GM12878 (cell line): ENCODE measurements at regions not wholly inside any gene's neighbourhood (a gene's known extent, or its start where the extent isn't known, plus 50 kb on each side); places are given as distances from the start of the nearest gene placed in this dataset.

Source experiments
- ATAC-seq: fragments of 200-7000 bp; cut with Tn5 transposase; 3 replicates; pipeline ENCODE4 v1.9.1; 2020; ENCODE audit warnings: mild to moderate bottlenecking, moderate library complexity
- BruUV-seq: library from RNA; stranded (reverse); fragments of 400-500 nt; replicated peaks from 2 replicates; lab custom pipeline; 2021; lab: Mats Ljungman, UMichigan
- CTCF ChIA-PET: fragments of 300-600 bp; sonication (Branson Sonifier 250); formaldehyde crosslinking; extraction: SDS; loops from one replicate; lab custom pipeline; 2021; ENCODE audit warnings: inconsistent platforms; lab: Yijun Ruan, JAX
- POLR2A ChIA-PET: fragments of 350-600 bp; formaldehyde crosslinking; extraction: SDS; loops from one replicate; lab custom pipeline; 2021; ENCODE audit warnings: inconsistent platforms; lab: Charles Lee
- RAD21 ChIA-PET: fragments of 300-600 bp; sonication (Branson Sonifier 250); formaldehyde crosslinking; loops from one replicate; lab custom pipeline; 2023; ENCODE audit warnings: antibody characterized with exemption; ENCODE audit not compliant: unreplicated experiment; lab: Charles Lee
- SMC1A ChIA-PET: fragments of 300-600 bp; sonication (Branson Sonifier 250); formaldehyde crosslinking; loops from one replicate; lab custom pipeline; 2023; ENCODE audit not compliant: unreplicated experiment, uncharacterized antibody; lab: Charles Lee
- DNase-seq: peaks from one replicate; pipeline ENCODE4 v3.0.0-alpha.2; 2011; ENCODE audit warnings: low read depth, low spot score
- FAIRE-seq: peaks from 3 replicates; lab custom pipeline; 2011; peaks lifted over from hg19 to GRCh38; lab: Jason Lieb, UNC
- H2AFZ ChIP-seq: 2 replicates; pipeline ENCODE4 v1.6.0; 2011; ENCODE audit warnings: low read depth, low read length, control low read depth; ENCODE audit not compliant: control insufficient read depth
- H3K27ac ChIP-seq: 2 replicates; pipeline ENCODE4 v1.5.1; 2011; ENCODE audit warnings: control low read depth; ENCODE audit not compliant: control insufficient read depth, insufficient read depth
- H3K27me3 ChIP-seq, 2 experiments: replicated peaks in 1 of 2; 2 replicates each; pipeline versions ENCODE4 v1.6.0 to v1.6.1; 2011; ENCODE audit warnings: low read length in 1 of 2; ENCODE audit not compliant: control insufficient read depth in 2 of 2, insufficient read depth in 2 of 2
- H3K36me3 ChIP-seq, 2 experiments: 2 replicates each; pipeline ENCODE4 v1.5.1; 2011; ENCODE audit warnings: low read length in 1 of 2; ENCODE audit not compliant: control insufficient read depth in 2 of 2, insufficient read depth in 2 of 2
- H3K4me1 ChIP-seq: 2 replicates; pipeline ENCODE4 v1.6.1; 2011; ENCODE audit warnings: mild to moderate bottlenecking, low read length, moderate library complexity, mixed read lengths; ENCODE audit not compliant: control insufficient read depth, insufficient read depth
- H3K4me2 ChIP-seq: 2 replicates; pipeline ENCODE4 v1.6.0; 2011; ENCODE audit warnings: control low read depth; ENCODE audit not compliant: control insufficient read depth, insufficient read depth
- H3K4me3 ChIP-seq: fragments of 200-600 bp; sonication (generic); 2 replicates; pipeline ENCODE4 v1.5.1; 2016
- H3K79me2 ChIP-seq: 2 replicates; pipeline ENCODE4 v1.6.0; 2011; ENCODE audit warnings: low read length; ENCODE audit not compliant: control insufficient read depth, insufficient read depth
- H3K9ac ChIP-seq: 2 replicates; pipeline ENCODE4 v1.8.0; 2011; ENCODE audit warnings: low read length, control low read depth, mixed read lengths; ENCODE audit not compliant: control insufficient read depth, insufficient read depth
- H3K9me3 ChIP-seq: replicated peaks from 3 replicates; pipeline ENCODE4 v1.5.1; 2011; ENCODE audit warnings: mild to moderate bottlenecking, low read length; ENCODE audit not compliant: control insufficient read depth, insufficient read depth
- H4K20me1 ChIP-seq: 2 replicates; pipeline ENCODE4 v1.6.0; 2011; ENCODE audit not compliant: control insufficient read depth, insufficient read depth
- ATF3 ChIP-seq: IDR thresholded peaks from 2 replicates; pipeline ENCODE4 v1.6.1; 2011; ENCODE audit warnings: low read depth, mild to moderate bottlenecking, low read length, moderate library complexity, borderline replicate concordance; ENCODE audit errors: extremely low read depth
- CBX5 ChIP-seq: sonication (generic); IDR thresholded peaks from 2 replicates; pipeline ENCODE4 v1.6.1; 2016; ENCODE audit warnings: low read depth, moderate library complexity, mild to moderate bottlenecking, inconsistent platforms
- CREM ChIP-seq: IDR thresholded peaks from 2 replicates; pipeline ENCODE4 v1.6.1; 2014; ENCODE audit warnings: antibody characterized with exemption, low read depth
- ETV6 ChIP-seq, 2 experiments: fragments of 450-650 bp in 1 of 2; IDR thresholded peaks in 1 of 2; conservative IDR thresholded peaks in 1 of 2; 2 replicates each; pipeline ENCODE4 v1.6.1; 2014; ENCODE audit warnings: antibody characterized with exemption in 1 of 2, borderline replicate concordance in 1 of 2, low read depth in 1 of 2, mild to moderate bottlenecking in 1 of 2, moderate library complexity in 1 of 2
- IKZF1 ChIP-seq: fragments of 450-650 bp; conservative IDR thresholded peaks from 2 replicates; pipeline ENCODE4 v1.6.1; 2017; ENCODE audit warnings: antibody characterized with exemption, mild to moderate bottlenecking
- SMAD1 ChIP-seq: fragments of 450-650 bp; IDR thresholded peaks from 2 replicates; pipeline ENCODE4 v1.6.1; 2018; ENCODE audit warnings: mild to moderate bottlenecking, low read depth; ENCODE audit not compliant: partially characterized antibody
- SREBF1 ChIP-seq: IDR thresholded peaks from 2 replicates; pipeline ENCODE4 v1.6.1; 2012; ENCODE audit warnings: mild to moderate bottlenecking, low read length
- ZSCAN29 ChIP-seq: fragments of 450-650 bp; IDR thresholded peaks from 2 replicates; pipeline ENCODE4 v1.6.1; 2017; ENCODE audit warnings: mild to moderate bottlenecking, moderate library complexity
- WGBS: methylation state at CpG from one replicate; pipeline ENCODE4 v1.1.6; 2016; ENCODE audit warnings: low lambda C conversion rate; ENCODE audit not compliant: insufficient replicate concordance, insufficient coverage; ENCODE audit errors: missing lambda C conversion rate; 5-methylcytosine and 5-hydroxymethylcytosine counted together
- in situ Hi-C: fragments of 300-500 bp; cut with MboI; formaldehyde crosslinking; loops from 9 replicates; pipeline ENCODE4 v1.14.3; 2018; ENCODE audit warnings: mixed read lengths
- intact Hi-C: fragments of 100-400 bp; cut with micrococcal nuclease; formaldehyde crosslinking; loops from one replicate; pipeline ENCODE4 v1.14.2; 2022; ENCODE audit not compliant: unreplicated experiment
- TF ChIP-seq, protein P1 (sequence below): fragments of 450-650 bp; IDR thresholded peaks from 2 replicates; pipeline ENCODE4 v1.6.1; 2014; ENCODE audit warnings: mild to moderate bottlenecking
- TF ChIP-seq, protein P2 (sequence below): fragments of 450-650 bp; IDR thresholded peaks from 2 replicates; pipeline ENCODE4 v1.6.1; 2016; ENCODE audit warnings: mild to moderate bottlenecking
- TF ChIP-seq, protein P3 (sequence below): IDR thresholded peaks from 2 replicates; pipeline ENCODE4 v1.6.1; 2012; ENCODE audit warnings: improper control_type of control experiment, low read depth, low read length; ENCODE audit not compliant: insufficient replicate concordance

- Histone ChIP-seq H3K9ac (no peak overlapping the region), H3K27ac (no peak overlapping the region), H3K4me3 (no peak overlapping the region), H3K36me3 (no peaks in the 10 kb centered on the region), H3K79me2 (no peaks in the 10 kb centered on the region), H4K20me1 (no peaks in the 10 kb centered on the region), H2AFZ (no peak overlapping the region), H3K4me2 (no peak overlapping the region), H3K4me1 (no peaks in the 10 kb centered on the region), H3K9me3 (no peaks in the 10 kb centered on the region), H3K27me3 (0 out of 4 replicates have a peak, but pooled peaks cover 0 to 2% of the 10 kb centered on the region in 2 experiments)
- RAD21 ChIA-PET, result no interaction called here
- FAIRE-seq (no peak), ATAC-seq (no peak), DNase-seq (no peak)
- CTCF ChIA-PET, result no interaction called here
- intact Hi-C loops, result no loop called here
- SMC1A ChIA-PET, result no interaction called here
- 32% methylated on average over 7 of the region's 7 CpGs for WGBS
- in situ Hi-C loops, result no loop called here
- TF ChIP-seq SMAD1 (no peak), CREM (no peak), SREBF1 (no peak), ATF3 (no peak), CBX5 (no peak), ETV6 (conservative IDR thresholded peaks at IDR 0.05 in 1 of 2, IDR thresholded peaks at IDR 0.05 in 1 of 2; ENCODE audit: borderline replicate concordance in 1 of 2, low read depth in 1 of 2) (no peak), IKZF1 (no peak), ZSCAN29 (no peak)
- TF ChIP-seq, protein P1, sequence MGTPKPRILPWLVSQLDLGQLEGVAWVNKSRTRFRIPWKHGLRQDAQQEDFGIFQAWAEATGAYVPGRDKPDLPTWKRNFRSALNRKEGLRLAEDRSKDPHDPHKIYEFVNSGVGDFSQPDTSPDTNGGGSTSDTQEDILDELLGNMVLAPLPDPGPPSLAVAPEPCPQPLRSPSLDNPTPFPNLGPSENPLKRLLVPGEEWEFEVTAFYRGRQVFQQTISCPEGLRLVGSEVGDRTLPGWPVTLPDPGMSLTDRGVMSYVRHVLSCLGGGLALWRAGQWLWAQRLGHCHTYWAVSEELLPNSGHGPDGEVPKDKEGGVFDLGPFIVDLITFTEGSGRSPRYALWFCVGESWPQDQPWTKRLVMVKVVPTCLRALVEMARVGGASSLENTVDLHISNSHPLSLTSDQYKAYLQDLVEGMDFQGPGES, result no peak
- TF ChIP-seq, protein P2, sequence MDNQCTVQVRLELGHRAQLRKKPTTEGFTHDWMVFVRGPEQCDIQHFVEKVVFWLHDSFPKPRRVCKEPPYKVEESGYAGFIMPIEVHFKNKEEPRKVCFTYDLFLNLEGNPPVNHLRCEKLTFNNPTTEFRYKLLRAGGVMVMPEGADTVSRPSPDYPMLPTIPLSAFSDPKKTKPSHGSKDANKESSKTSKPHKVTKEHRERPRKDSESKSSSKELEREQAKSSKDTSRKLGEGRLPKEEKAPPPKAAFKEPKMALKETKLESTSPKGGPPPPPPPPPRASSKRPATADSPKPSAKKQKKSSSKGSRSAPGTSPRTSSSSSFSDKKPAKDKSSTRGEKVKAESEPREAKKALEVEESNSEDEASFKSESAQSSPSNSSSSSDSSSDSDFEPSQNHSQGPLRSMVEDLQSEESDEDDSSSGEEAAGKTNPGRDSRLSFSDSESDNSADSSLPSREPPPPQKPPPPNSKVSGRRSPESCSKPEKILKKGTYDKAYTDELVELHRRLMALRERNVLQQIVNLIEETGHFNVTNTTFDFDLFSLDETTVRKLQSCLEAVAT, result no peak
- TF ChIP-seq, protein P3, sequence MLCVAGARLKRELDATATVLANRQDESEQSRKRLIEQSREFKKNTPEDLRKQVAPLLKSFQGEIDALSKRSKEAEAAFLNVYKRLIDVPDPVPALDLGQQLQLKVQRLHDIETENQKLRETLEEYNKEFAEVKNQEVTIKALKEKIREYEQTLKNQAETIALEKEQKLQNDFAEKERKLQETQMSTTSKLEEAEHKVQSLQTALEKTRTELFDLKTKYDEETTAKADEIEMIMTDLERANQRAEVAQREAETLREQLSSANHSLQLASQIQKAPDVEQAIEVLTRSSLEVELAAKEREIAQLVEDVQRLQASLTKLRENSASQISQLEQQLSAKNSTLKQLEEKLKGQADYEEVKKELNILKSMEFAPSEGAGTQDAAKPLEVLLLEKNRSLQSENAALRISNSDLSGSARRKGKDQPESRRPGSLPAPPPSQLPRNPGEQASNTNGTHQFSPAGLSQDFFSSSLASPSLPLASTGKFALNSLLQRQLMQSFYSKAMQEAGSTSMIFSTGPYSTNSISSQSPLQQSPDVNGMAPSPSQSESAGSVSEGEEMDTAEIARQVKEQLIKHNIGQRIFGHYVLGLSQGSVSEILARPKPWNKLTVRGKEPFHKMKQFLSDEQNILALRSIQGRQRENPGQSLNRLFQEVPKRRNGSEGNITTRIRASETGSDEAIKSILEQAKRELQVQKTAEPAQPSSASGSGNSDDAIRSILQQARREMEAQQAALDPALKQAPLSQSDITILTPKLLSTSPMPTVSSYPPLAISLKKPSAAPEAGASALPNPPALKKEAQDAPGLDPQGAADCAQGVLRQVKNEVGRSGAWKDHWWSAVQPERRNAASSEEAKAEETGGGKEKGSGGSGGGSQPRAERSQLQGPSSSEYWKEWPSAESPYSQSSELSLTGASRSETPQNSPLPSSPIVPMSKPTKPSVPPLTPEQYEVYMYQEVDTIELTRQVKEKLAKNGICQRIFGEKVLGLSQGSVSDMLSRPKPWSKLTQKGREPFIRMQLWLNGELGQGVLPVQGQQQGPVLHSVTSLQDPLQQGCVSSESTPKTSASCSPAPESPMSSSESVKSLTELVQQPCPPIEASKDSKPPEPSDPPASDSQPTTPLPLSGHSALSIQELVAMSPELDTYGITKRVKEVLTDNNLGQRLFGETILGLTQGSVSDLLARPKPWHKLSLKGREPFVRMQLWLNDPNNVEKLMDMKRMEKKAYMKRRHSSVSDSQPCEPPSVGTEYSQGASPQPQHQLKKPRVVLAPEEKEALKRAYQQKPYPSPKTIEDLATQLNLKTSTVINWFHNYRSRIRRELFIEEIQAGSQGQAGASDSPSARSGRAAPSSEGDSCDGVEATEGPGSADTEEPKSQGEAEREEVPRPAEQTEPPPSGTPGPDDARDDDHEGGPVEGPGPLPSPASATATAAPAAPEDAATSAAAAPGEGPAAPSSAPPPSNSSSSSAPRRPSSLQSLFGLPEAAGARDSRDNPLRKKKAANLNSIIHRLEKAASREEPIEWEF, result no peak
- BruUV-seq, result no TSS peak
- POLR2A ChIA-PET, result no interaction called here
These were observed 132.9 kb downstream of the SREK1 start for GRCh38 chr5:66276986-66277385.
